Keratinocyte (primary cell): ENCODE measurements at regions not wholly inside any gene's neighbourhood (a gene's known extent, or its start where the extent isn't known, plus 50 kb on each side); places are given as distances from the start of the nearest gene placed in this dataset.

Experiments
- DNase-seq: peaks from one replicate; pipeline ENCODE4 v3.0.0-alpha.2; 2011; ENCODE audit warnings: low read depth, missing footprints, low spot score
- FAIRE-seq: peaks from 2 replicates; lab custom pipeline; 2011; peaks lifted over from hg19 to GRCh38; lab: Jason Lieb, UNC
- H2AFZ ChIP-seq: 2 replicates; pipeline ENCODE4 v1.6.0; 2012; ENCODE audit warnings: low read length, control low read depth, inconsistent platforms; ENCODE audit not compliant: control insufficient read depth
- H3K27ac ChIP-seq: 2 replicates; pipeline ENCODE4 v1.5.1; 2011; ENCODE audit warnings: low read length; ENCODE audit not compliant: control insufficient read depth, insufficient read depth
- H3K27me3 ChIP-seq: 3 replicates; pipeline ENCODE4 v1.6.0; 2011; ENCODE audit warnings: low read length; ENCODE audit not compliant: control insufficient read depth, insufficient read depth; ENCODE audit errors: extremely low read depth
- H3K36me3 ChIP-seq, 2 experiments: 2 replicates in 1 of 2; 3 replicates in 1 of 2; pipeline ENCODE4 v1.5.1; 2011; ENCODE audit warnings: low read length in 2 of 2, mild to moderate bottlenecking in 1 of 2; ENCODE audit not compliant: control insufficient read depth in 2 of 2, insufficient read depth in 2 of 2; ENCODE audit errors: extremely low read depth in 1 of 2
- H3K4me1 ChIP-seq: 3 replicates; pipeline ENCODE4 v1.5.1; 2011; ENCODE audit warnings: low read length; ENCODE audit not compliant: control insufficient read depth, insufficient read depth; ENCODE audit errors: extremely low read depth
- H3K4me2 ChIP-seq: 3 replicates; pipeline ENCODE4 v1.6.0; 2011; ENCODE audit warnings: low read depth, low read length; ENCODE audit not compliant: control insufficient read depth, insufficient read depth; ENCODE audit errors: extremely low read depth
- H3K4me3 ChIP-seq, 3 experiments: fragments of 200-600 bp in 1 of 3; sonication (generic) in 1 of 3; 2 replicates in 2 of 3; 3 replicates in 1 of 3; pipeline ENCODE4 v1.5.1; 2011 to 2016; ENCODE audit warnings: low read length in 3 of 3, mild to moderate bottlenecking in 3 of 3, control low read depth in 2 of 3, inconsistent platforms in 1 of 3, low read depth in 1 of 3, mixed read lengths in 1 of 3, mixed run types in 1 of 3, moderate library complexity in 1 of 3; ENCODE audit not compliant: control insufficient read depth in 2 of 3, insufficient read depth in 2 of 3; ENCODE audit errors: extremely low read depth in 1 of 3
- H3K79me2 ChIP-seq: 2 replicates; pipeline ENCODE4 v1.6.0; 2012; ENCODE audit warnings: low read length; ENCODE audit not compliant: control insufficient read depth, insufficient read depth
- H3K9ac ChIP-seq: 3 replicates; pipeline ENCODE4 v1.6.0; 2011; ENCODE audit warnings: low read length; ENCODE audit not compliant: control insufficient read depth, insufficient read depth; ENCODE audit errors: extremely low read depth
- H3K9me1 ChIP-seq: 3 replicates; pipeline ENCODE4 v1.6.0; 2011; ENCODE audit warnings: low read length; ENCODE audit not compliant: control insufficient read depth, insufficient read depth; ENCODE audit errors: extremely low read depth
- H3K9me3 ChIP-seq: 2 replicates; pipeline ENCODE4 v1.5.1; 2012; ENCODE audit warnings: low read depth, low read length; ENCODE audit not compliant: control insufficient read depth
- H4K20me1 ChIP-seq: 3 replicates; pipeline ENCODE4 v1.6.0; 2011; ENCODE audit warnings: low read length; ENCODE audit not compliant: control insufficient read depth, insufficient read depth; ENCODE audit errors: extremely low read depth
- EZH2 ChIP-seq: IDR thresholded peaks from one replicate; pipeline ENCODE4 v1.6.1; 2012; ENCODE audit warnings: inconsistent platforms, mild to moderate bottlenecking, low read length, moderate library complexity
- dilution Hi-C: fragments of 300-500 bp; cut with MboI; formaldehyde crosslinking; loops from one replicate; pipeline ENCODE4 v1.7.0; 2020; ENCODE audit warnings: low sequenced_read_pairs; ENCODE audit not compliant: extremely low pct_ligation_motif_present
- TF ChIP-seq, protein P1 (sequence below), 3 experiments: IDR thresholded peaks in 1 of 3; conservative IDR thresholded peaks in 1 of 3; optimal IDR thresholded peaks in 1 of 3; 2 replicates in 2 of 3; 3 replicates in 1 of 3; pipeline versions ENCODE3 to v1.5.1; 2011; ENCODE audit warnings: low read length in 3 of 3, mild to moderate bottlenecking in 3 of 3, moderate library complexity in 2 of 3, control low read depth in 1 of 3, inconsistent platforms in 1 of 3; ENCODE audit not compliant: insufficient read depth in 2 of 3; ENCODE audit errors: extremely low read depth in 1 of 3

DNA sequence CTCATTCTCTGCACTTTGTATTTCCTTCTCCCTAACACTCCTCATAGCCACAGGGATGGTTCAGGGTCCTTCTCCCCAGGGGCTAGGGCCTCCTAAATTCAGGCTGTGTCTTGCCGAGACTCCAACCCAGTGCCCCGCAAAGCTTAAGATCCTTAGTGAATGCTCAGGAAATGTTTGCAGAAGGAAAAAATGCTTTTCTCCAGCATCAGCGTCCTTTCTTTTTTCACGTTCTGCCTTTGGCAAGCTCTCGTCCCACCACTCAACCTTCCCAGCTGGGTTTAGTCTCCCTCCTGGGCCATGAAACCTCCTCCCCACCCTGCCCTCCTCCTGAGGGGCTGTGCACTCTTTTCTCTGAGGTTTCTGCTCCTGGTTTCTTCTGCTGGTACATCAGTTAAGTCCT is 503.8 kb upstream of the B3GAT1 start:
- Histone ChIP-seq H3K4me3 (no peak overlapping the region), H3K79me2 (no peaks in the 10 kb centered on the region), H3K36me3 (no peaks in the 10 kb centered on the region), H3K9me3 (peaks cover 5% of the 10 kb centered on the region), H3K27me3 (no peaks in the 10 kb centered on the region), H3K27ac (no peak overlapping the region), H3K9me1 (no peaks in the 10 kb centered on the region), H3K9ac (no peak overlapping the region), H3K4me1 (no peaks in the 10 kb centered on the region), H3K4me2 (no peak overlapping the region), H4K20me1 (no peaks in the 10 kb centered on the region), H2AFZ (no peak overlapping the region)
- DNase-seq (no peak), FAIRE-seq (no peak)
- dilution Hi-C loops: no loop called here
- TF ChIP-seq, protein P1, sequence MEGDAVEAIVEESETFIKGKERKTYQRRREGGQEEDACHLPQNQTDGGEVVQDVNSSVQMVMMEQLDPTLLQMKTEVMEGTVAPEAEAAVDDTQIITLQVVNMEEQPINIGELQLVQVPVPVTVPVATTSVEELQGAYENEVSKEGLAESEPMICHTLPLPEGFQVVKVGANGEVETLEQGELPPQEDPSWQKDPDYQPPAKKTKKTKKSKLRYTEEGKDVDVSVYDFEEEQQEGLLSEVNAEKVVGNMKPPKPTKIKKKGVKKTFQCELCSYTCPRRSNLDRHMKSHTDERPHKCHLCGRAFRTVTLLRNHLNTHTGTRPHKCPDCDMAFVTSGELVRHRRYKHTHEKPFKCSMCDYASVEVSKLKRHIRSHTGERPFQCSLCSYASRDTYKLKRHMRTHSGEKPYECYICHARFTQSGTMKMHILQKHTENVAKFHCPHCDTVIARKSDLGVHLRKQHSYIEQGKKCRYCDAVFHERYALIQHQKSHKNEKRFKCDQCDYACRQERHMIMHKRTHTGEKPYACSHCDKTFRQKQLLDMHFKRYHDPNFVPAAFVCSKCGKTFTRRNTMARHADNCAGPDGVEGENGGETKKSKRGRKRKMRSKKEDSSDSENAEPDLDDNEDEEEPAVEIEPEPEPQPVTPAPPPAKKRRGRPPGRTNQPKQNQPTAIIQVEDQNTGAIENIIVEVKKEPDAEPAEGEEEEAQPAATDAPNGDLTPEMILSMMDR (optimal IDR thresholded peaks at IDR 0.05 in 1 of 3, IDR thresholded peaks at IDR 0.05 in 1 of 3, conservative IDR thresholded peaks at IDR 0.05 in 1 of 3; ENCODE audit: extremely low read depth in 1 of 3, insufficient read depth in 2 of 3, low read length in 3 of 3): no peak
- TF ChIP-seq EZH2: no peak

DNA sequence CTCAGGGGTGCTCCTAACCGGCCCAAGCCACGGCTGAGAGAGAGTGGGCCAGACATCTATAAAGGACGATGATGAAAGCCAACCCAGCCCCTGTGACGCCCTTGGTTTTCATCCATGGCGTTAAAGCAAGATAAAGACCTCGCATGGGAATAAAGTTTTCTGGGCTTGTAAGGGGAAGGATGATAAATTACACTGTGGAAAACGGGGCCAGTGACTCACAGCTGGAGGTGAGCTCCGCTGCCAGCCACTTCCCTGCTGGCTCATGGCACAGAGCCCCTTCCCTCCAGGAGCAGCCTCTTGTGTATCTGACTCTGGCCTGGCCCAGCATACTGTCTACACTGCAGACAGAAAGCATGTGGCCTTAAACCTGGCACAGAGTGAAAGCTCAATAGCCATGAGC is 503.2 kb upstream of the B3GAT1 start:
- H3K9ac ChIP-seq: no peak overlapping the region
- dilution Hi-C loops: no loop called here

More for the DNA sequence above, 503.2 kb upstream of the B3GAT1 start:
- Histone ChIP-seq H3K4me2 (no peak overlapping the region), H3K27ac (no peak overlapping the region), H3K36me3 (no peaks in the 10 kb centered on the region), H3K79me2 (no peaks in the 10 kb centered on the region), H2AFZ (no peak overlapping the region), H3K4me3 (no peak overlapping the region), H3K4me1 (no peaks in the 10 kb centered on the region), H4K20me1 (no peaks in the 10 kb centered on the region), H3K9me3 (peaks cover 5% of the 10 kb centered on the region), H3K27me3 (no peaks in the 10 kb centered on the region), H3K9me1 (no peaks in the 10 kb centered on the region)
- DNase-seq: no peak
- TF ChIP-seq EZH2: no peak
- TF ChIP-seq, protein P1 (optimal IDR thresholded peaks at IDR 0.05 in 1 of 3, IDR thresholded peaks at IDR 0.05 in 1 of 3, conservative IDR thresholded peaks at IDR 0.05 in 1 of 3; ENCODE audit: extremely low read depth in 1 of 3, insufficient read depth in 2 of 3, low read length in 3 of 3): no peak
- FAIRE-seq: no peak
